ENCODE measurements at regions not wholly inside any gene's neighbourhood (a gene's known extent, or its start where the extent isn't known, plus 50 kb on each side); places are given as distances from the start of the nearest gene placed in this dataset.

DNA sequence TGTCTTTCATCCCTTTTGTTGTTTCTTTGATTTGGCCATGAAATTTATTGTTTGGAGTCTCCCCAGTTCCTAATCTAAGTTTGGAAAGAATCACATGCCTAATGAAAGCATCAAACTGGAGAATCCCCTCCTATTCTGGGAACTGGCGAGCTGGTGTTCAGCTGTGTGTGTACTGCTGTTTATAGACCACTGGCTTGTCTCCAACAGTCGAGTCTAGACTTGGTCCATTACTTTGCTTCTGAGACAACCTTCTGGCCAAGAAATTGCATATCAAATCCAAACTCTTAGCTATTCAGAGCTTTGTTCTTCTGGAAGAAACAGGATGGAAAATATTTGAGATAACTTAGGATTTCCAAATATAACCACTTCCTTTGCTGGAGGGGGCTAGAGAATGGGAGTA, 111.5 kb upstream of the THSD7B start:
- H3K9me3 ChIP-seq (ENCODE audit: control insufficient read depth in 2 of 2, low read length in 2 of 2) = no peaks in the 10 kb centered on the region
- no peak overlapping the region for H3K9ac ChIP-seq (ENCODE audit: low read depth in 1 of 2, low read length in 2 of 2)
- no peak overlapping the region for H3K4me3 ChIP-seq (ENCODE audit: low read length in 2 of 2)
- H3K27me3 ChIP-seq (ENCODE audit: control insufficient read depth in 2 of 2, insufficient read depth in 2 of 2, low read length in 2 of 2) = no peaks in the 10 kb centered on the region
- H3K36me3 ChIP-seq (ENCODE audit: control insufficient read depth in 2 of 2, insufficient read depth in 2 of 2, low read length in 2 of 2) = no peaks in the 10 kb centered on the region
- H3K4me1 ChIP-seq (ENCODE audit: control insufficient read depth in 2 of 2, insufficient read depth in 2 of 2, low read length in 2 of 2) = no peaks in the 10 kb centered on the region
- no peak overlapping the region for H3K27ac ChIP-seq (ENCODE audit: low read depth in 2 of 2, low read length in 2 of 2)

DNA sequence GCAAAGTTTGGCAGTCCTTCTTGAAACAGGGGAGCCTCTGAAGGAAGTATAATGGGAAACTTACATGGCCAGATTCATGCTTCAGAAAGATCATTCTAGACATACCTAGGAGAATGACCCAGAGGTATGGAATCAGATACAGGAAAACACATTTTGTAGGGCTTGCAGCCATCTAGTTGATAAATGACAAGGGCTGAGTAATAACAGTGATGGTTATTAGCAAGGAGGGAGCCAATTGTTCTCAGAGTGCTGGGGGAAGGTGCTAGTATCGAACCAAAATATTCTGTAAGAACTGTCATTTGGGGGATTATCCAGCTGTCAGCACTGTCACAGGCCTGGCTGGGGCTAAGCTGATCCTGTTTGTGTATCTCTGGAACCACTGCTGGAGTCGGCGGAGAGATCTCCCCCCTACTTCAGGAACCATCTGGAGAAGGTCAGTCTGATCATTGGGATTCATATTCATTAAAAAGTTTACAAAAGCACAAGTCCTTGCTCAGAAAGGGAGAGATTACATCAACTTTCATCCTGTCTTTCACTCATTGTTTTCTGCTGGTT, 113.8 kb upstream of the THSD7B start:
- Histone ChIP-seq H3K27me3 (ENCODE audit: control insufficient read depth in 2 of 2, insufficient read depth in 2 of 2, low read length in 2 of 2) (no peaks in the 10 kb centered on the region), H3K4me3 (ENCODE audit: low read length in 2 of 2) (no peak overlapping the region), H3K27ac (ENCODE audit: low read depth in 2 of 2, low read length in 2 of 2) (no peak overlapping the region), H3K4me1 (ENCODE audit: control insufficient read depth in 2 of 2, insufficient read depth in 2 of 2, low read length in 2 of 2) (no peaks in the 10 kb centered on the region), H3K9me3 (ENCODE audit: control insufficient read depth in 2 of 2, low read length in 2 of 2) (no peaks in the 10 kb centered on the region), H3K9ac (ENCODE audit: low read depth in 1 of 2, low read length in 2 of 2) (no peak overlapping the region), H3K36me3 (ENCODE audit: control insufficient read depth in 2 of 2, insufficient read depth in 2 of 2, low read length in 2 of 2) (no peaks in the 10 kb centered on the region)

DNA sequence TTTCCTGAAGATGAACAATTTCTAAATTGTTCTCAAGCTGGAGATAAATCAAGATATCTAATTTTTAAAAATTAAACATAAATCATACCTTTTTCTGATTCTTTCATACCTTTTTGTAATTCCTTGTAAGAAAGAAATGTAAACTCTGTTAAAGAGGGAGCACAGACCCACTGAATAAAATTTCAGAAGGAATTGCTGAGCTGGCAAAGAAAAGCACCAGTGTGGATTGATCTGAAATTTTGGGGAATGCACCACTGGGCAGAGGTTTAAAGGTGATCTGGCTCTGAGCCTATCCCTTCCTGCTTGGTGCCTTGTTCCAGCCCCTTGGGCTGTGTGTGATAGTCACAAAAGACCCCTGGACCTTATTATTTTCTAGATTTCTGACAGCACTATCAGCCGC, 118.3 kb upstream of the THSD7B start:
- Histone ChIP-seq H3K9ac (ENCODE audit: low read depth in 1 of 2, low read length in 2 of 2) (no peak overlapping the region), H3K4me1 (ENCODE audit: control insufficient read depth in 2 of 2, insufficient read depth in 2 of 2, low read length in 2 of 2) (no peaks in the 10 kb centered on the region), H3K27me3 (ENCODE audit: control insufficient read depth in 2 of 2, insufficient read depth in 2 of 2, low read length in 2 of 2) (no peaks in the 10 kb centered on the region), H3K4me3 (ENCODE audit: low read length in 2 of 2) (no peak overlapping the region), H3K27ac (ENCODE audit: low read depth in 2 of 2, low read length in 2 of 2) (no peak overlapping the region), H3K36me3 (ENCODE audit: control insufficient read depth in 2 of 2, insufficient read depth in 2 of 2, low read length in 2 of 2) (no peaks in the 10 kb centered on the region), H3K9me3 (ENCODE audit: control insufficient read depth in 2 of 2, low read length in 2 of 2) (no peaks in the 10 kb centered on the region)

DNA sequence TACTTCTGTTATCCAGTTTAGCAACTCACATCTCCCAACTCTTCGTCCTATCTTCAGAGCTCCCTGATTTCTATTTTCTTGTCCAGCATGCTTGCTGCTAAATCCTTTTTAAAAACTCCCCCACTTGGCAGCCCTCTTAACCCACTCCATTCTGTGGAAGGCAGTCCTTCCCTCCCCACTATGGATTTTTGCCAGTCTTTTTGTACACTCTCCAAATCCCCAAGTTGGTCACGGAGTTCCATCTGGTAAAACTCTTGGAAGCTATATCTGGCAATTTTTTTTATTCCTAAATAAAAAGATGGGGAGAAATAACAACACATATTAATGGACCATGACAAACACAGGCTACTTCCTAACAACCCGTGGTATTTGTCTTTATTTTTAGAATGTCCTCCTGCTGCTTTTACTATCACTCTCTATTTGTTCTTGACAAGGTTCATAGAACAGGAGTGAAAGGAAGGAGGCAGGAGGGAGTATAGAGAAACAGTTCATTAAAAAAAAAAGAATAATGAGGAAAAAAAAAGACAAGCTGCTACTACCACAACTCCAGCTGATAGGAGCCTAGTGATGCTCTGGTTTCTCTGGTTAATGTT, 120.0 kb upstream of the THSD7B start:
- Histone ChIP-seq H3K4me3 (ENCODE audit: low read length in 2 of 2) (no peak overlapping the region), H3K9ac (ENCODE audit: low read depth in 1 of 2, low read length in 2 of 2) (no peak overlapping the region), H3K27me3 (ENCODE audit: control insufficient read depth in 2 of 2, insufficient read depth in 2 of 2, low read length in 2 of 2) (no peaks in the 10 kb centered on the region), H3K36me3 (ENCODE audit: control insufficient read depth in 2 of 2, insufficient read depth in 2 of 2, low read length in 2 of 2) (no peaks in the 10 kb centered on the region), H3K9me3 (ENCODE audit: control insufficient read depth in 2 of 2, low read length in 2 of 2) (no peaks in the 10 kb centered on the region), H3K4me1 (ENCODE audit: control insufficient read depth in 2 of 2, insufficient read depth in 2 of 2, low read length in 2 of 2) (no peaks in the 10 kb centered on the region), H3K27ac (ENCODE audit: low read depth in 2 of 2, low read length in 2 of 2) (no peak overlapping the region)

DNA sequence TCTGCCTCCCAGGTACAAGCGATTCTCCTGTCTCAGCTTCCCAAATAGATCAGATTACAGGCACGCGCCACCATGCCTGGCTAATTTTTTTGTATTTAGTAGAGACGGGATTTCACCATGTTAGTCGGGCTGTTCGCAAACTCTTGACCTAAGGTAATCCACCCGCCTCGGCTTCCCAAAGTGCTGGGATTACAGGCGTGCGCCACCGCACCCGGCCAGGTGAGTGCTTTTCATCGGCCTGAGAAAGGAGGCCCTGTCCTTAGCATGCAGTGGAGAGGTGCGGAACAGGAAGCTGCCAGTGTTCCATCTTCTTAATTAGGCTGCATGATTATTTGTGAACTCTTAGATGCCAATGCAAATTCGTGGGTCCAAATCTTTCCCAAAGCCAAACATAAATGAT, 125.7 kb upstream of the THSD7B start:
- no peak overlapping the region for H3K4me3 ChIP-seq (ENCODE audit: low read length in 2 of 2)
- no peak overlapping the region for H3K9ac ChIP-seq (ENCODE audit: low read depth in 1 of 2, low read length in 2 of 2)
- no peaks in the 10 kb centered on the region for H3K36me3 ChIP-seq (ENCODE audit: control insufficient read depth in 2 of 2, insufficient read depth in 2 of 2, low read length in 2 of 2)
- H3K27ac ChIP-seq (ENCODE audit: low read depth in 2 of 2, low read length in 2 of 2) = no peak overlapping the region
- no peaks in the 10 kb centered on the region for H3K9me3 ChIP-seq (ENCODE audit: control insufficient read depth in 2 of 2, low read length in 2 of 2)
- no peaks in the 10 kb centered on the region for H3K4me1 ChIP-seq (ENCODE audit: control insufficient read depth in 2 of 2, insufficient read depth in 2 of 2, low read length in 2 of 2)
- H3K27me3 ChIP-seq (ENCODE audit: control insufficient read depth in 2 of 2, insufficient read depth in 2 of 2, low read length in 2 of 2) = no peaks in the 10 kb centered on the region

DNA sequence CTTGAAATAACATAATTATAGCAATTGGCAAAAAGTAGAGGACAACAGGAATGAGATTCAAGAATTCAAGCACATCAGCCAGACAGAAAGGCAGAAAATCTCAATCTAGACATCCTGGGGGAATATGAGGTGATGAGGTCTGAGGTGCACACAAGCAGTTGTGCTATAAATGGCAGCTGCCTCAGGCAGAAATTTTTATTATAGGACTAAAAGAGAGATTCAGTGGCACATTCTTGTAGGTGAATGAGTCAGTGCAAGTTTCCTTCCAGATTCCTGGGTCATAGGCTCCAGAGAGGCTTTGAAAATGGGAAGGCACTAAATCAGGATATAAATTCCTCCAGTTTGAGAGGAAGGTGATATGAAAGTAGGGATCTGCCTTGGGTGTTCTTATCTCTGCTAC, 127.2 kb upstream of the THSD7B start:
- no peaks in the 10 kb centered on the region for H3K9me3 ChIP-seq (ENCODE audit: control insufficient read depth in 2 of 2, low read length in 2 of 2)
- no peaks in the 10 kb centered on the region for H3K27me3 ChIP-seq (ENCODE audit: control insufficient read depth in 2 of 2, insufficient read depth in 2 of 2, low read length in 2 of 2)
- H3K4me3 ChIP-seq (ENCODE audit: low read length in 2 of 2) = no peak overlapping the region
- H3K36me3 ChIP-seq (ENCODE audit: control insufficient read depth in 2 of 2, insufficient read depth in 2 of 2, low read length in 2 of 2) = no peaks in the 10 kb centered on the region
- no peak overlapping the region for H3K9ac ChIP-seq (ENCODE audit: low read depth in 1 of 2, low read length in 2 of 2)
- H3K4me1 ChIP-seq (ENCODE audit: control insufficient read depth in 2 of 2, insufficient read depth in 2 of 2, low read length in 2 of 2) = no peaks in the 10 kb centered on the region
- no peak overlapping the region for H3K27ac ChIP-seq (ENCODE audit: low read depth in 2 of 2, low read length in 2 of 2)

DNA sequence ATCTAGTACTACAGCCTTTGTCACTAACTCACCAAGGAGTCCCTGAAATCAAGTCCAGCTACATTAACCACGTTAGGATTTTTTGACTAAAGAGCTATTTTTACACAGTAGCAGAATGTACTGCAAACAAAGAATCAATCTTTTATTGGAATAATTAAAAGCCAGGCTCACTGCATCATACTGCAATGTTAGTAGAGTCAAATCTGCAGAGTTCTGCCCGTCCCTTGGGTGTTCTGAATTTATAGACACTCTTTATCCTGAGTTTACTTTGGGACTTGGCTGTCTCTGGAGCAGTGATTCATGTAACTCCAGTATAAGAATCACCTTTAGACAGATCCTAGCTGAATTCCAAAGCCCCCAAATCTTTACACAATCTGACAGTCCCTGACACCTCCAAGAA, 127.9 kb upstream of the THSD7B start:
- Histone ChIP-seq H3K9ac (ENCODE audit: low read depth in 1 of 2, low read length in 2 of 2) (no peak overlapping the region), H3K4me3 (ENCODE audit: low read length in 2 of 2) (no peak overlapping the region), H3K36me3 (ENCODE audit: control insufficient read depth in 2 of 2, insufficient read depth in 2 of 2, low read length in 2 of 2) (no peaks in the 10 kb centered on the region), H3K27ac (ENCODE audit: low read depth in 2 of 2, low read length in 2 of 2) (no peak overlapping the region), H3K27me3 (ENCODE audit: control insufficient read depth in 2 of 2, insufficient read depth in 2 of 2, low read length in 2 of 2) (no peaks in the 10 kb centered on the region), H3K4me1 (ENCODE audit: control insufficient read depth in 2 of 2, insufficient read depth in 2 of 2, low read length in 2 of 2) (no peaks in the 10 kb centered on the region), H3K9me3 (ENCODE audit: control insufficient read depth in 2 of 2, low read length in 2 of 2) (no peaks in the 10 kb centered on the region)

DNA sequence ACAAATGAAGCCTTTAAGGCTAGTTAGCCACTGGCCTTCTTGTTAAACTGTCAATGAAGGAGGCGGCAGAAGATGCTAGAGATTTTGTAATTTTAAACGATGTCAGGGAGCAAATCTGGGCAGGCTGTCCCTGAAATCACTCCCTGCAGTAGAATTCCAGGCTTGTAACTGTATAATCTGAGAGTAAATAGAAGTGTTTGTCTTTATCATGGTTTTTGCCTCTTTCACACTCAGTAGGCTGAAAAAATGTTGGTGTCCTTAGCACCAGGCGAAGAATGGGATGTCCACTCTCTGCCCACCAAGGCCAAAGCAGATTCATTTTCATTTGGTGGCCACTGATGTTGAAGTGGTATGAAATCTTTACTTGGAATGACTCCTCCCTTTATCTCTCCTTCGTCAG, 136.9 kb upstream of the THSD7B start:
- H3K27me3 ChIP-seq (ENCODE audit: control insufficient read depth in 2 of 2, insufficient read depth in 2 of 2, low read length in 2 of 2) = no peaks in the 10 kb centered on the region
- H3K4me3 ChIP-seq (ENCODE audit: low read length in 2 of 2) = no peak overlapping the region
- H3K4me1 ChIP-seq (ENCODE audit: control insufficient read depth in 2 of 2, insufficient read depth in 2 of 2, low read length in 2 of 2) = no peaks in the 10 kb centered on the region
- no peaks in the 10 kb centered on the region for H3K9me3 ChIP-seq (ENCODE audit: control insufficient read depth in 2 of 2, low read length in 2 of 2)
- H3K27ac ChIP-seq (ENCODE audit: low read depth in 2 of 2, low read length in 2 of 2) = no peak overlapping the region
- H3K9ac ChIP-seq (ENCODE audit: low read depth in 1 of 2, low read length in 2 of 2) = no peak overlapping the region
- H3K36me3 ChIP-seq (ENCODE audit: control insufficient read depth in 2 of 2, insufficient read depth in 2 of 2, low read length in 2 of 2) = no peaks in the 10 kb centered on the region

DNA sequence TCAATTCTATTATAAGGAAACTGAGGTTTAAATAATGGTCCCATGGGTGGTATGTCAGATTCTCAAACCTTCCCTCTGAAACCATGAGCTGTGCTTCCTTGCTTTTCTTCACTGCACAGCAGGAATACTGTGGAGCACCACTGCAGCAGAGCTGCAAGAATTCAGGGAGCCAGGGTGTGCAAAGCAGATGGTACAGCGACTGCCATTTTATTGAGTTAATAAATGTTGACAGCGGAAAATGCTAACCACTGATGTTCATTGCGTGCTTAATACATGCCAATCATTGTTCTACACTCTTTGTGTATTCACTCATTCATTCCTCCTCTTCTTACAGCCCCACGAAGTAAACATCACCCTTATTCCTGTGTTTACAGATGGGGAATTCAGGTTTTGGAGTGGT, 152.2 kb upstream of the THSD7B start:
- no peak overlapping the region for H3K27ac ChIP-seq (ENCODE audit: low read depth in 2 of 2, low read length in 2 of 2)
- H3K36me3 ChIP-seq (ENCODE audit: control insufficient read depth in 2 of 2, insufficient read depth in 2 of 2, low read length in 2 of 2) = no peaks in the 10 kb centered on the region
- H3K9ac ChIP-seq (ENCODE audit: low read depth in 1 of 2, low read length in 2 of 2) = no peak overlapping the region

DNA sequence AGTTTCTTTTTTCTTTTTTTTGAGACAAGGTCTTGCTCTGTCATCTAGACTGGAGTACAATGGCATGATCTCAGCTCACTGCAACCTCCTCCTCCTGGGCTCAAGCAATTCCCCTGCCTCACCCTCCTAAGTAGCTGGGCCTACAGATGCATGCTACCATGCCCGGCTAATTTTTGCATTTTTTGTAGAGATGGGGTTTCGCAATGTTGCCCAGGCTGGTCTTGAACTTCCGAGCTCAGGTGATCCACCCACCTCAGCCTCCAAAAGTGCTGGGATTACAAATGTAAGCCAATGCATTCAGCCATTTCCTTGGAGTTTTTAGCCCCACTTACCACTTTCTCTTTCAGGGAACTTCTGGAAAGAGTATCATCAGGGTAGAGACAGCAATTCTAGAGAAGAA, 153.3 kb upstream of the THSD7B start:
- Histone ChIP-seq H3K4me3 (ENCODE audit: low read length in 2 of 2) (no peak overlapping the region), H3K9ac (ENCODE audit: low read depth in 1 of 2, low read length in 2 of 2) (no peak overlapping the region)

More for the DNA sequence above, 152.2 kb upstream of the THSD7B start:
- H3K27me3 ChIP-seq (ENCODE audit: control insufficient read depth in 2 of 2, insufficient read depth in 2 of 2, low read length in 2 of 2) = no peaks in the 10 kb centered on the region
- H3K4me1 ChIP-seq (ENCODE audit: control insufficient read depth in 2 of 2, insufficient read depth in 2 of 2, low read length in 2 of 2) = no peaks in the 10 kb centered on the region
- H3K4me3 ChIP-seq (ENCODE audit: low read length in 2 of 2) = no peak overlapping the region
- no peaks in the 10 kb centered on the region for H3K9me3 ChIP-seq (ENCODE audit: control insufficient read depth in 2 of 2, low read length in 2 of 2)

DNA sequence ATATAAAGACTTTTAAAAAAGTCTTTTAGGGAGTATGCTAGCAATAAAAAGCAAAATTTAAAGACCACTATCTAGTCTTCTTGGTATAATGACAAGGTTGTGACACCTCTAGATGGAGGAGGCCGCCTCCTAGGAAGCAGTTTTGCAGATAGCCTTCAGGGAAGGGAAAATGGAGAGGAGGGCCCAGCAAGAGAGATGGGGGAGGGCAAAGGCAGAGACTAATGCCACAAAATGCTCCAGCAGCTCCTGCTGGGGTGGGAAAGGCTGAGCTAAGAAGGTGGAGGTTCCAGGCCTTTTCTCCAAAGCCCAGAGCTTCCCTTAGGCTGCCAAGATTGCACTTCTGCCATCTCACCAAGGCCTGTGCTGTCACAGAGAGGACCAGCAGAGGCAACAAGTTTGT, 153.9 kb upstream of the THSD7B start:
- H3K36me3 ChIP-seq (ENCODE audit: control insufficient read depth in 2 of 2, insufficient read depth in 2 of 2, low read length in 2 of 2) = no peaks in the 10 kb centered on the region
- H3K27me3 ChIP-seq (ENCODE audit: control insufficient read depth in 2 of 2, insufficient read depth in 2 of 2, low read length in 2 of 2) = no peaks in the 10 kb centered on the region
- H3K4me1 ChIP-seq (ENCODE audit: control insufficient read depth in 2 of 2, insufficient read depth in 2 of 2, low read length in 2 of 2) = no peaks in the 10 kb centered on the region
- no peak overlapping the region for H3K9ac ChIP-seq (ENCODE audit: low read depth in 1 of 2, low read length in 2 of 2)
- no peak overlapping the region for H3K4me3 ChIP-seq (ENCODE audit: low read length in 2 of 2)
- H3K9me3 ChIP-seq (ENCODE audit: control insufficient read depth in 2 of 2, low read length in 2 of 2) = no peaks in the 10 kb centered on the region
- no peak overlapping the region for H3K27ac ChIP-seq (ENCODE audit: low read depth in 2 of 2, low read length in 2 of 2)

More for the DNA sequence above, 153.3 kb upstream of the THSD7B start:
- Histone ChIP-seq H3K27me3 (ENCODE audit: control insufficient read depth in 2 of 2, insufficient read depth in 2 of 2, low read length in 2 of 2) (no peaks in the 10 kb centered on the region), H3K36me3 (ENCODE audit: control insufficient read depth in 2 of 2, insufficient read depth in 2 of 2, low read length in 2 of 2) (no peaks in the 10 kb centered on the region), H3K9me3 (ENCODE audit: control insufficient read depth in 2 of 2, low read length in 2 of 2) (no peaks in the 10 kb centered on the region), H3K27ac (ENCODE audit: low read depth in 2 of 2, low read length in 2 of 2) (no peak overlapping the region), H3K4me1 (ENCODE audit: control insufficient read depth in 2 of 2, insufficient read depth in 2 of 2, low read length in 2 of 2) (no peaks in the 10 kb centered on the region)

Data from mucosa of rectum (tissue), 2 donors.